Pancreas (tissue), 10 donors: ENCODE measurements at regions not wholly inside any gene's neighbourhood (a gene's known extent, or its start where the extent isn't known, plus 50 kb on each side); places are given as distances from the start of the nearest gene placed in this dataset.

Experiments used
- ATAC-seq, 4 donors: fragments of 200-7000 bp; cut with Tn5 transposase; one replicate each; pipeline versions ENCODE4 v1.8.0 to v1.9.1; 2020; ENCODE audit warnings: mild to moderate bottlenecking in 4 of 4, moderate library complexity in 4 of 4
- DNase-seq, 6 donors: peaks; one replicate each; pipeline ENCODE4 v3.0.0-alpha.2; 2020
- FAIRE-seq: peaks from 2 replicates; lab custom pipeline; 2012; peaks lifted over from hg19 to GRCh38; lab: Jason Lieb, UNC
- H3K27ac ChIP-seq, 4 donors: fragments of 200-600 bp; sonication (generic); 1 replicate in 3 of 4; 2 replicates in 1 of 4; pipeline versions ENCODE4 v1.5.0 to v1.8.0; 2020
- H3K27me3 ChIP-seq, 4 donors: fragments of 200-600 bp; one replicate each; pipeline ENCODE4 v1.8.0; 2021
- H3K36me3 ChIP-seq, 3 donors: fragments of 200-600 bp; sonication (generic) in 1 of 3; one replicate each; pipeline versions ENCODE4 v1.5.0 to v1.8.0; 2020 to 2021
- H3K4me1 ChIP-seq, 3 donors: fragments of 200-600 bp; one replicate each; pipeline ENCODE4 v1.8.0; 2021
- H3K4me3 ChIP-seq, 4 donors: fragments of 200-600 bp; sonication (generic) in 2 of 4; one replicate each; pipeline versions ENCODE4 v1.5.0 to v1.8.0; 2020 to 2021
- H3K9me3 ChIP-seq, 4 donors: fragments of 200-600 bp; one replicate each; pipeline ENCODE4 v1.8.0; 2021
- WGBS, 2 donors: extraction: QIAGEN DNeasy Blood & Tissue Kit; methylation state at CpG; one replicate each; pipeline ENCODE4 v1.1.7; 2013; 5-methylcytosine and 5-hydroxymethylcytosine counted together
- intact Hi-C, 3 donors: fragments of 100-400 bp; cut with DNase I; formaldehyde crosslinking; loops; one replicate each; pipeline versions ENCODE4 v1.11.1 to v1.14.2; 2022
- TF ChIP-seq, protein P1 (sequence below), 4 donors: fragments of 200-600 bp; sonication (generic) in 3 of 4; IDR thresholded peaks; one replicate each; pipeline versions ENCODE4 v1.5.0 to v1.8.0; 2021; ENCODE audit warnings: antibody characterized with exemption in 4 of 4
- donor health status: healthy with polysubstance abuse.
- donor health status: DM: no; HTN: no; CAD: no; lungs with moderate emphysema.
- donor health status: DM: no; HTN: no; CAD: no.
- donor health status: control.
- donor health status: control.
- donor health status: Bipolar disorder and iron deficiency.
- donor health status: DM: yes; HTN: yes; CAD: no.
- donor health status: DM: no; HTN: no; CAD: no.
- donor health status: DM: no; HTN: no; CAD: no.
- donor health status: DM: yes; HTN: yes; CAD: no.

DNA sequence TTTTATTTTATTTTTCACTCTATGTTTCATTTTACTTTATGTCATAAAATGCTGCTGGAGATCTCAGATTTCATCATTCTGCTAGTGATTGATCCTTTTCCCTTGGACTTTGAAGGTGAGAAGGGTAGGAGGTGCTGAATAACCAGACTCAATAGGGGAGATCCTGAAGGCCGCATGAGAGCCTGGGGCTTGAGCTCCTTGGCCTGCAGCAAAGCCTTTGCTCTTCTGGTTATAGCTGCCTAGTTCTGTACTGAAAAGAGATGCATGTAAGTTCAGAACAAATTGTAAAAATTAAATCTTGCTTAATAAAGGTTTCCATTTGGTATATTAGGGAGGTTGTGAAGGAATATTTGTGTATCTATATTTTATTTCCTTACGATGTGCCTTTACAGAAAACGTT lies 430.2 kb downstream of the QKI start:
- no peak for ATAC-seq

DNA sequence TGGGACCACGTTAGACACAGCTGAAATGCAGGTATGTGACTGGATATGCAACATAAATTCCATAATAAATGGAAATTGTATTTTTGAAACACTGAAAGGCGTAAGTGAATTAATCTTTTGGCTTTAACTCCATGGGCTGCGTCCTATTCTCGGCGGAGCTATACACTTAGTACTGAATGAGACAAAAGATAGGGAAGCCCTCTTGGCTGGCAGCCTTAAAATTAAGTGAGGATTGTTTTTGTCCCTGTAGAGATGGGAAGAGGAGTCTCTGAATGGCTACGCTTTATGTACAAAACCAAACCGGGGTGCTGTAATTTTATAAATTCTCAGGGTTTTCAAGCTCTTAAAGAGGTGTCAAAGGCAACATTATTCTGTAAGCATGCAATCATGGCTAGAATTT lies 429.8 kb downstream of the QKI start:
- no peak for FAIRE-seq
- Histone ChIP-seq H3K4me1 (no peaks in the 10 kb centered on the region), H3K9me3 (no peaks in the 10 kb centered on the region), H3K4me3 (no peak overlapping the region), H3K27ac (no peak overlapping the region), H3K27me3 (no peaks in the 10 kb centered on the region), H3K36me3 (no peaks in the 10 kb centered on the region)
- intact Hi-C loops, result no loop called here
- TF ChIP-seq, protein P1, sequence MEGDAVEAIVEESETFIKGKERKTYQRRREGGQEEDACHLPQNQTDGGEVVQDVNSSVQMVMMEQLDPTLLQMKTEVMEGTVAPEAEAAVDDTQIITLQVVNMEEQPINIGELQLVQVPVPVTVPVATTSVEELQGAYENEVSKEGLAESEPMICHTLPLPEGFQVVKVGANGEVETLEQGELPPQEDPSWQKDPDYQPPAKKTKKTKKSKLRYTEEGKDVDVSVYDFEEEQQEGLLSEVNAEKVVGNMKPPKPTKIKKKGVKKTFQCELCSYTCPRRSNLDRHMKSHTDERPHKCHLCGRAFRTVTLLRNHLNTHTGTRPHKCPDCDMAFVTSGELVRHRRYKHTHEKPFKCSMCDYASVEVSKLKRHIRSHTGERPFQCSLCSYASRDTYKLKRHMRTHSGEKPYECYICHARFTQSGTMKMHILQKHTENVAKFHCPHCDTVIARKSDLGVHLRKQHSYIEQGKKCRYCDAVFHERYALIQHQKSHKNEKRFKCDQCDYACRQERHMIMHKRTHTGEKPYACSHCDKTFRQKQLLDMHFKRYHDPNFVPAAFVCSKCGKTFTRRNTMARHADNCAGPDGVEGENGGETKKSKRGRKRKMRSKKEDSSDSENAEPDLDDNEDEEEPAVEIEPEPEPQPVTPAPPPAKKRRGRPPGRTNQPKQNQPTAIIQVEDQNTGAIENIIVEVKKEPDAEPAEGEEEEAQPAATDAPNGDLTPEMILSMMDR (IDR thresholded peaks at IDR 0.05), result no peak
- 80 to 82% methylated on average over 7 of the region's 7 CpGs for WGBS, 2 donors
- ATAC-seq, result no peak
- no peak for DNase-seq

More for the DNA sequence above, 430.2 kb downstream of the QKI start:
- no peak overlapping the region for H3K27ac ChIP-seq
- 44% methylated on average over 3 of the region's 3 CpGs for WGBS, 2 donors
- H3K4me1 ChIP-seq, result no peaks in the 10 kb centered on the region
- H3K4me3 ChIP-seq, result no peak overlapping the region
- intact Hi-C loops, result no loop called here
- TF ChIP-seq, protein P1 (IDR thresholded peaks at IDR 0.05), result no peak
- no peaks in the 10 kb centered on the region for H3K27me3 ChIP-seq
- DNase-seq, result no peak
- peaks cover 0 to under 1% (median 0%) of the 10 kb centered on the region in 4 donors for H3K9me3 ChIP-seq
- FAIRE-seq, result no peak
- no peaks in the 10 kb centered on the region for H3K36me3 ChIP-seq

DNA sequence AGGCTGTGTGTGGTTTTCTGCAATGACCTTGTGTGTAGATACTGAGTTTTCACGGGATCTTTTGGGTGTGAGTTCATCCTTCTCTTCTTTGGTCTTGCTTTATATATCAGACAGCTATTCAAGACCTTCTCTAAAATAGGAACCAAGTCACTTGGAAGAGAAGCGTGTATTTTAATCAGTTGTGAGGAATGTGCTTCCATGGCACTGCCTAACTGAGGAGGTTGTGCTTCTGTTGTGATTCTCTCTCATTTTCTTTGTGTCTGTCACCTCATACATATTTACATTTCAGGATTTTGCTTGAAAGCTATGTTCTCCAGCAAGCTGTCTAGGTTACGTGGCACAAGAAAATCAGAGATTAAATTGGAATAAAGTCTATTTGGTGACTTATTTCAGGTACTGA lies 428.7 kb downstream of the QKI start:
- intact Hi-C loops, result no loop called here
- no peak for FAIRE-seq
- 58 to 65% methylated on average over 3 of the region's 3 CpGs for WGBS, 2 donors

DNA sequence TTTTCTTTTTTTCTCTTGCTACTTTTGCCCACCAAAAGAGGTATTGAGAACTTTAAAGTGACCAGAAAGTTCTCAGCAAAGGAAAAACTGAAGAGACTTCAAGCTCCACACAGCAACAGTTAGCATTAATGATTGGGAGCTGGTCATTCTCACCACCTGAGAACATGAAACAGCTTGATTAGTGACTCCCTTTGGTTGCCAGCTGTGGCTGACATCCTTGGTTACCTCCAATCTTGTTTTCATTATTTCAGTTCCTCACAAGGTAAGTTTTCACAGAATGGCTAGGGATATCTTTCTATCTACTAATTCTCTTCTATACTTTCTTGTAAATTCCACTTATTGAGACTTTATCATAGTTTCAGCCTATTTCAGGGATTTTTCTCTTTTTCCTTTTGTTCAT lies 427.9 kb downstream of the QKI start:
- no peak overlapping the region for H3K27ac ChIP-seq
- TF ChIP-seq, protein P1 (IDR thresholded peaks at IDR 0.05), result no peak
- no peak for DNase-seq
- H3K4me1 ChIP-seq, result no peaks in the 10 kb centered on the region
- H3K36me3 ChIP-seq, result no peaks in the 10 kb centered on the region
- no peak for ATAC-seq
- intact Hi-C loops, result no loop called here
- H3K27me3 ChIP-seq, result no peaks in the 10 kb centered on the region
- H3K9me3 ChIP-seq, result no peaks in the 10 kb centered on the region
- FAIRE-seq, result no peak
- H3K4me3 ChIP-seq, result no peak overlapping the region

More for the DNA sequence above, 428.7 kb downstream of the QKI start:
- ATAC-seq (no peak), DNase-seq (no peak)
- no peaks in the 10 kb centered on the region for H3K36me3 ChIP-seq
- H3K4me1 ChIP-seq, result no peaks in the 10 kb centered on the region
- TF ChIP-seq, protein P1 (IDR thresholded peaks at IDR 0.05), result no peak
- H3K27ac ChIP-seq, result no peak overlapping the region
- H3K27me3 ChIP-seq, result no peaks in the 10 kb centered on the region
- H3K9me3 ChIP-seq, result no peaks in the 10 kb centered on the region
- H3K4me3 ChIP-seq, result no peak overlapping the region

DNA sequence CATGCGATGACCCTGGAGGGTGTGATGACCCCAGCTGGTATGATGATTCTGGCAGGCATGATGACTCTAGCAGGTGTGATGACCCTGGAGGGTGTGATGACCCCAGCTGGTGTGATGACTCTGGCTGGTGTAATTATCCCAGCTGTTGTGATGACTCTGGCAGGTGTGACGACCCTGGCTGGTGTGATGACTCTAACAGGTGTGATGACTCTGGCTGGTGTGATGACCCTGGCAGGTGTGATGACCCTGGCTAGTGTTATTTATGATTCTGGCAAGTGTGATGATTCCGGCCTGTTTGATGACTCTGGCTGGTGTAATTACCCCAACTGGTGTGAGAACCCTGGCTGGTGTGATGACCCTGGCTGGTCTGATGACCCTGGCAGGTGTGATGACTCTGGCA lies 427.2 kb downstream of the QKI start:
- ATAC-seq (no peak), DNase-seq (no peak), FAIRE-seq (no peak)
- 81 to 83% methylated on average over 3 of the region's 3 CpGs for WGBS, 2 donors
- Histone ChIP-seq H3K27me3 (no peaks in the 10 kb centered on the region), H3K36me3 (no peaks in the 10 kb centered on the region), H3K4me3 (no peak overlapping the region), H3K4me1 (no peaks in the 10 kb centered on the region), H3K9me3 (no peaks in the 10 kb centered on the region), H3K27ac (no peak overlapping the region)
- intact Hi-C loops, result no loop called here
- TF ChIP-seq, protein P1 (IDR thresholded peaks at IDR 0.05), result no peak
